ENCODE measurements at regions not wholly inside any gene's neighbourhood (a gene's known extent, or its start where the extent isn't known, plus 50 kb on each side); places are given as distances from the start of the nearest gene placed in this dataset.

DNA sequence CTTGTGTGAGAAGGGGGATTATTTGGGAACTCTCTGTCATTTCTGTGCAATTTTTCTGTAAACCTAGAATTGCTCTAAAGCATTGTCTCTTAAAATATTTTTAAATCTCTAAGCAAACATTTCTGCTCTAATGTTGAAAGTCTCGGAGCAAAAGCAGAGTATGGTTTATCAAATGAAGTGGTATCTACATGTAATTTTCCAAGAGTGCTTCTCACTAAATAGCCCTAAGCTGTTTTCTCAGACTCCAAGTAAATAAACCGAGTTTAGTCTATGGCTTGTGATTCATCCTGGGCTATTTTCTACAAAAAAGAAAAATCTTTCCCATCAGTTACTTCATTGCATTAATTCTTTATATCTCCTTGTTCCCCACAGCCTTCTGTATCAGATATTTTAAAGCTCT lies 90.8 kb downstream of the METTL4 start:
- no peak for TF ChIP-seq EZH2 (IDR thresholded peaks at IDR 0.05; ENCODE audit: insufficient read depth, low read length)
- TF ChIP-seq, protein P1, sequence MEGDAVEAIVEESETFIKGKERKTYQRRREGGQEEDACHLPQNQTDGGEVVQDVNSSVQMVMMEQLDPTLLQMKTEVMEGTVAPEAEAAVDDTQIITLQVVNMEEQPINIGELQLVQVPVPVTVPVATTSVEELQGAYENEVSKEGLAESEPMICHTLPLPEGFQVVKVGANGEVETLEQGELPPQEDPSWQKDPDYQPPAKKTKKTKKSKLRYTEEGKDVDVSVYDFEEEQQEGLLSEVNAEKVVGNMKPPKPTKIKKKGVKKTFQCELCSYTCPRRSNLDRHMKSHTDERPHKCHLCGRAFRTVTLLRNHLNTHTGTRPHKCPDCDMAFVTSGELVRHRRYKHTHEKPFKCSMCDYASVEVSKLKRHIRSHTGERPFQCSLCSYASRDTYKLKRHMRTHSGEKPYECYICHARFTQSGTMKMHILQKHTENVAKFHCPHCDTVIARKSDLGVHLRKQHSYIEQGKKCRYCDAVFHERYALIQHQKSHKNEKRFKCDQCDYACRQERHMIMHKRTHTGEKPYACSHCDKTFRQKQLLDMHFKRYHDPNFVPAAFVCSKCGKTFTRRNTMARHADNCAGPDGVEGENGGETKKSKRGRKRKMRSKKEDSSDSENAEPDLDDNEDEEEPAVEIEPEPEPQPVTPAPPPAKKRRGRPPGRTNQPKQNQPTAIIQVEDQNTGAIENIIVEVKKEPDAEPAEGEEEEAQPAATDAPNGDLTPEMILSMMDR (IDR thresholded peaks at IDR 0.05; ENCODE audit: insufficient read depth, low read depth, low read length): no peak
- no peaks in the 10 kb centered on the region for H3K27me3 ChIP-seq (ENCODE audit: insufficient read depth, low read length)
- no peaks in the 10 kb centered on the region for H3K9me3 ChIP-seq (ENCODE audit: insufficient read depth, low read depth, low read length)
- H3K36me3 Mint-ChIP-seq (ENCODE audit: low read depth, unreplicated experiment): no peaks in the 10 kb centered on the region
- no peak overlapping the region for H3K9ac ChIP-seq (ENCODE audit: low read length)
- no peak overlapping the region for H3K4me2 ChIP-seq (ENCODE audit: low read length)
- H2AFZ ChIP-seq (ENCODE audit: low read depth, low read length): no peak overlapping the region
- no peaks in the 10 kb centered on the region for H3K4me1 ChIP-seq (ENCODE audit: insufficient read depth, low read length)
- no peaks in the 10 kb centered on the region for H3K79me2 ChIP-seq (ENCODE audit: insufficient read depth, low read length)
- H3K4me1 Mint-ChIP-seq (ENCODE audit: low read depth, unreplicated experiment): no peaks in the 10 kb centered on the region
- H3K4me3 ChIP-seq (ENCODE audit: insufficient read depth, low read depth, low read length): no peak overlapping the region
- no peaks in the 10 kb centered on the region for H3K9me3 Mint-ChIP-seq (ENCODE audit: unreplicated experiment)
- no peak for DNase-seq (ENCODE audit: low read depth)
- no peaks in the 10 kb centered on the region for H4K20me1 ChIP-seq (ENCODE audit: insufficient read depth, low read length)
- H3K27ac ChIP-seq (ENCODE audit: low read depth, low read length): no peak overlapping the region
- no peaks in the 10 kb centered on the region for H3K36me3 ChIP-seq (ENCODE audit: insufficient read depth, low read length)
- H3K4me3 Mint-ChIP-seq (ENCODE audit: unreplicated experiment): no peak overlapping the region
- no peaks in the 10 kb centered on the region for H3K27me3 Mint-ChIP-seq (ENCODE audit: low read depth, unreplicated experiment)
- H3K27ac Mint-ChIP-seq (ENCODE audit: unreplicated experiment): no peak overlapping the region
- FAIRE-seq: no peak

DNA sequence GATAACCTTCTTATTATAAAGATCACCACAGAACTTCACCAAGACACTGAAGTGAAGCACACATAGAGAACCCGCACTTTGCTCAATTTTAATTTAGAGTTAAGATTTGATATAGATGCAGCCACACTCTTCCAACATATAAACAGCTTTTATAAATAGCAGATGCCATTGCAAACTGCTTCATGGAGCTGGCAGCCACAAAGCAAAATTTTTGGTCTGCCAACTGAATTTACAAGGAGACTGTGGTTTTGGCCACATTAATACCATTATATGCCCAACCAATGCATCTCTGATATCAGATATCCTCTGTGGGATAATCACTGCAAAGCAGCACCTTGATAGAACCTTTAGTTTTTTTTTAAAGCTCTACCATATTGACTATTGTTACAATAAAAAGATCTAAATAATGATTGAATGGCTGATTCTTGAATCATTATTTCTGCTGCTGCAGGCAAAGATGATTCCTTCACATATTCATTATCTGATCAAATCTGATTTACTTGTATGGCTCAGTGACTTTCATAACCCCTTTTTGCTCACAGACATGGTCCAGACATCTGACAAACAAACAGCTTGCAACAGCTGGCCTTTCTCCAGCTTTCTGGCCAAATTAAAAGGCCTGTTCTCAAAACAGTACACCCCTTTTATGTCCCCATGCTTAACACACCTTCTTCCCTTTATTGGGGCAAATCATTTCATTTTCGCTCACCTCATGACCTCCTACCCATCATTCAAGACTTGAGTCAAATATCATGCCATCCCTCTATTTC lies 88.4 kb downstream of the METTL4 start:
- TF ChIP-seq, protein P1 (IDR thresholded peaks at IDR 0.05; ENCODE audit: insufficient read depth, low read depth, low read length): no peak
- no peak for TF ChIP-seq EZH2 (IDR thresholded peaks at IDR 0.05; ENCODE audit: insufficient read depth, low read length)
- FAIRE-seq (no peak), DNase-seq (ENCODE audit: low read depth) (no peak)
- Mint-ChIP-seq H3K36me3 (ENCODE audit: low read depth, unreplicated experiment) (no peaks in the 10 kb centered on the region), H3K4me3 (ENCODE audit: unreplicated experiment) (no peak overlapping the region), H3K27me3 (ENCODE audit: low read depth, unreplicated experiment) (no peaks in the 10 kb centered on the region), H3K4me1 (ENCODE audit: low read depth, unreplicated experiment) (no peaks in the 10 kb centered on the region), H3K9me3 (ENCODE audit: unreplicated experiment) (no peaks in the 10 kb centered on the region), H3K27ac (ENCODE audit: unreplicated experiment) (no peak overlapping the region)
- Histone ChIP-seq H3K79me2 (ENCODE audit: insufficient read depth, low read length) (no peaks in the 10 kb centered on the region), H2AFZ (ENCODE audit: low read depth, low read length) (no peak overlapping the region), H3K36me3 (ENCODE audit: insufficient read depth, low read length) (no peaks in the 10 kb centered on the region), H3K4me2 (ENCODE audit: low read length) (no peak overlapping the region), H3K4me1 (ENCODE audit: insufficient read depth, low read length) (no peaks in the 10 kb centered on the region), H3K9ac (ENCODE audit: low read length) (no peak overlapping the region), H3K9me3 (ENCODE audit: insufficient read depth, low read depth, low read length) (no peaks in the 10 kb centered on the region), H3K27me3 (ENCODE audit: insufficient read depth, low read length) (no peaks in the 10 kb centered on the region), H3K27ac (ENCODE audit: low read depth, low read length) (no peak overlapping the region), H3K4me3 (ENCODE audit: insufficient read depth, low read depth, low read length) (no peak overlapping the region), H4K20me1 (ENCODE audit: insufficient read depth, low read length) (no peaks in the 10 kb centered on the region)

GRCh38 chr18:2485983-2486382 lies 85.3 kb downstream of the METTL4 start:
- no peaks in the 10 kb centered on the region for H3K27me3 ChIP-seq (ENCODE audit: insufficient read depth, low read length)
- H3K79me2 ChIP-seq (ENCODE audit: insufficient read depth, low read length): no peaks in the 10 kb centered on the region
- no peaks in the 10 kb centered on the region for H3K4me1 ChIP-seq (ENCODE audit: insufficient read depth, low read length)
- DNase-seq (ENCODE audit: low read depth) (no peak), FAIRE-seq (no peak)
- no peaks in the 10 kb centered on the region for H3K9me3 ChIP-seq (ENCODE audit: insufficient read depth, low read depth, low read length)
- no peaks in the 10 kb centered on the region for H3K4me1 Mint-ChIP-seq (ENCODE audit: low read depth, unreplicated experiment)
- H3K27me3 Mint-ChIP-seq (ENCODE audit: low read depth, unreplicated experiment): no peaks in the 10 kb centered on the region
- no peak overlapping the region for H3K27ac ChIP-seq (ENCODE audit: low read depth, low read length)
- no peak overlapping the region for H3K27ac Mint-ChIP-seq (ENCODE audit: unreplicated experiment)
- no peaks in the 10 kb centered on the region for H3K36me3 ChIP-seq (ENCODE audit: insufficient read depth, low read length)
- H2AFZ ChIP-seq (ENCODE audit: low read depth, low read length): no peak overlapping the region
- H3K4me3 Mint-ChIP-seq (ENCODE audit: unreplicated experiment): no peak overlapping the region
- no peaks in the 10 kb centered on the region for H3K9me3 Mint-ChIP-seq (ENCODE audit: unreplicated experiment)
- no peak overlapping the region for H3K4me2 ChIP-seq (ENCODE audit: low read length)
- TF ChIP-seq, protein P1 (IDR thresholded peaks at IDR 0.05; ENCODE audit: insufficient read depth, low read depth, low read length): no peak
- no peaks in the 10 kb centered on the region for H3K36me3 Mint-ChIP-seq (ENCODE audit: low read depth, unreplicated experiment)
- no peak overlapping the region for H3K4me3 ChIP-seq (ENCODE audit: insufficient read depth, low read depth, low read length)
- H4K20me1 ChIP-seq (ENCODE audit: insufficient read depth, low read length): no peaks in the 10 kb centered on the region
- no peak overlapping the region for H3K9ac ChIP-seq (ENCODE audit: low read length)

Measured in astrocyte (in vitro differentiated cells and primary cell).